ENCODE measurements at regions not wholly inside any gene's neighbourhood (a gene's known extent, or its start where the extent isn't known, plus 50 kb on each side); places are given as distances from the start of the nearest gene placed in this dataset.
A peak's percentile ranks its signal among the peaks of the same experiment; 100 is the strongest.

- Histone ChIP-seq H3K4me3 (ENCODE audit: low read depth, low read length) (no peak overlapping the region), H3K4me1 (ENCODE audit: control insufficient read depth, insufficient read depth, low read length) (peaks cover 45% of the 10 kb centered on the region), H3K27me3 (ENCODE audit: control insufficient read depth, insufficient read depth, low read length) (no peaks in the 10 kb centered on the region), H3K9ac (ENCODE audit: low read length) (peak overlapping the region; percentile 36), H3K36me3 (ENCODE audit: control insufficient read depth, insufficient read depth, low read length) (no peaks in the 10 kb centered on the region), H3K27ac (ENCODE audit: low read depth, low read length) (no peak overlapping the region), H3K9me3 (ENCODE audit: control insufficient read depth, insufficient read depth, low read depth, low read length) (peaks cover 13% of the 10 kb centered on the region; the same call in 1 of the 2 replicates)
Observed at GRCh38 chr7:118615-119391, 73.6 kb upstream of the FAM20C start.

- Histone ChIP-seq H3K27ac (ENCODE audit: low read depth, low read length) (no peak overlapping the region), H3K9me3 (ENCODE audit: control insufficient read depth, insufficient read depth, low read depth, low read length) (peaks cover 5% of the 10 kb centered on the region; the same call in 1 of the 2 replicates), H3K4me1 (ENCODE audit: control insufficient read depth, insufficient read depth, low read length) (peaks cover 45% of the 10 kb centered on the region), H3K36me3 (ENCODE audit: control insufficient read depth, insufficient read depth, low read length) (no peaks in the 10 kb centered on the region), H3K27me3 (ENCODE audit: control insufficient read depth, insufficient read depth, low read length) (no peaks in the 10 kb centered on the region), H3K9ac (ENCODE audit: low read length) (peak overlapping the region; percentile 39), H3K4me3 (ENCODE audit: low read depth, low read length) (no peak overlapping the region)
Observed at GRCh38 chr7:119392-120163, 72.8 kb upstream of the FAM20C start.

GRCh38 chr7:120164-120991, 72.0 kb upstream of the FAM20C start:
- no peak overlapping the region for H3K4me3 ChIP-seq (ENCODE audit: low read depth, low read length)
- H3K4me1 ChIP-seq (ENCODE audit: control insufficient read depth, insufficient read depth, low read length), result peaks cover 45% of the 10 kb centered on the region
- no peak overlapping the region for H3K27ac ChIP-seq (ENCODE audit: low read depth, low read length)
- no peak overlapping the region for H3K9ac ChIP-seq (ENCODE audit: low read length)
- no peaks in the 10 kb centered on the region for H3K27me3 ChIP-seq (ENCODE audit: control insufficient read depth, insufficient read depth, low read length)
- no peaks in the 10 kb centered on the region for H3K36me3 ChIP-seq (ENCODE audit: control insufficient read depth, insufficient read depth, low read length)
- peaks cover under 1% of the 10 kb centered on the region; the same call in 1 of the 2 replicates for H3K9me3 ChIP-seq (ENCODE audit: control insufficient read depth, insufficient read depth, low read depth, low read length)

GRCh38 chr7:121002-121785, 71.2 kb upstream of the FAM20C start:
- Histone ChIP-seq H3K4me1 (ENCODE audit: control insufficient read depth, insufficient read depth, low read length) (peaks cover 45% of the 10 kb centered on the region), H3K4me3 (ENCODE audit: low read depth, low read length) (peak overlapping the region; percentile 24; the same call in 1 of the 2 replicates), H3K9me3 (ENCODE audit: control insufficient read depth, insufficient read depth, low read depth, low read length) (no peaks in the 10 kb centered on the region), H3K36me3 (ENCODE audit: control insufficient read depth, insufficient read depth, low read length) (no peaks in the 10 kb centered on the region), H3K27me3 (ENCODE audit: control insufficient read depth, insufficient read depth, low read length) (no peaks in the 10 kb centered on the region), H3K9ac (ENCODE audit: low read length) (no peak overlapping the region), H3K27ac (ENCODE audit: low read depth, low read length) (no peak overlapping the region)

GRCh38 chr7:123237-123636, 69.1 kb upstream of the FAM20C start:
- H3K27ac ChIP-seq (ENCODE audit: low read depth, low read length), result no peak overlapping the region
- peaks cover 43% of the 10 kb centered on the region for H3K4me1 ChIP-seq (ENCODE audit: control insufficient read depth, insufficient read depth, low read length)
- H3K9ac ChIP-seq (ENCODE audit: low read length), result no peak overlapping the region
- no peak overlapping the region for H3K4me3 ChIP-seq (ENCODE audit: low read depth, low read length)
- H3K27me3 ChIP-seq (ENCODE audit: control insufficient read depth, insufficient read depth, low read length), result no peaks in the 10 kb centered on the region
- no peaks in the 10 kb centered on the region for H3K36me3 ChIP-seq (ENCODE audit: control insufficient read depth, insufficient read depth, low read length)
- no peaks in the 10 kb centered on the region for H3K9me3 ChIP-seq (ENCODE audit: control insufficient read depth, insufficient read depth, low read depth, low read length)

- Histone ChIP-seq H3K9ac (ENCODE audit: low read length) (no peak overlapping the region), H3K27me3 (ENCODE audit: control insufficient read depth, insufficient read depth, low read length) (no peaks in the 10 kb centered on the region), H3K4me3 (ENCODE audit: low read depth, low read length) (no peak overlapping the region), H3K4me1 (ENCODE audit: control insufficient read depth, insufficient read depth, low read length) (peaks cover 32% of the 10 kb centered on the region), H3K9me3 (ENCODE audit: control insufficient read depth, insufficient read depth, low read depth, low read length) (no peaks in the 10 kb centered on the region), H3K36me3 (ENCODE audit: control insufficient read depth, insufficient read depth, low read length) (no peaks in the 10 kb centered on the region), H3K27ac (ENCODE audit: low read depth, low read length) (no peak overlapping the region)
Observed at GRCh38 chr7:124130-124949, 68.0 kb upstream of the FAM20C start.

- H3K4me1 ChIP-seq (ENCODE audit: control insufficient read depth, insufficient read depth, low read length), result peaks cover 25% of the 10 kb centered on the region
- no peak overlapping the region for H3K4me3 ChIP-seq (ENCODE audit: low read depth, low read length)
- no peak overlapping the region for H3K9ac ChIP-seq (ENCODE audit: low read length)
- no peaks in the 10 kb centered on the region for H3K9me3 ChIP-seq (ENCODE audit: control insufficient read depth, insufficient read depth, low read depth, low read length)
- H3K27me3 ChIP-seq (ENCODE audit: control insufficient read depth, insufficient read depth, low read length), result no peaks in the 10 kb centered on the region
- no peak overlapping the region for H3K27ac ChIP-seq (ENCODE audit: low read depth, low read length)
- no peaks in the 10 kb centered on the region for H3K36me3 ChIP-seq (ENCODE audit: control insufficient read depth, insufficient read depth, low read length)
Observed at GRCh38 chr7:125061-125475, 67.3 kb upstream of the FAM20C start.

- H3K27ac ChIP-seq (ENCODE audit: low read depth, low read length), result no peak overlapping the region
- H3K4me1 ChIP-seq (ENCODE audit: control insufficient read depth, insufficient read depth, low read length), result peaks cover 19% of the 10 kb centered on the region
- H3K4me3 ChIP-seq (ENCODE audit: low read depth, low read length), result no peak overlapping the region
- H3K27me3 ChIP-seq (ENCODE audit: control insufficient read depth, insufficient read depth, low read length), result no peaks in the 10 kb centered on the region
- H3K36me3 ChIP-seq (ENCODE audit: control insufficient read depth, insufficient read depth, low read length), result no peaks in the 10 kb centered on the region
- H3K9ac ChIP-seq (ENCODE audit: low read length), result no peak overlapping the region
- H3K9me3 ChIP-seq (ENCODE audit: control insufficient read depth, insufficient read depth, low read depth, low read length), result no peaks in the 10 kb centered on the region
Observed at GRCh38 chr7:125661-126060, 66.7 kb upstream of the FAM20C start.

- no peaks in the 10 kb centered on the region for H3K27me3 ChIP-seq (ENCODE audit: control insufficient read depth, insufficient read depth, low read length)
- peaks cover 12% of the 10 kb centered on the region; the same call in 1 of the 2 replicates for H3K4me1 ChIP-seq (ENCODE audit: control insufficient read depth, insufficient read depth, low read length)
Observed at GRCh38 chr7:126368-126767, 66.0 kb upstream of the FAM20C start.

More at GRCh38 chr7:126368-126767, 66.0 kb upstream of the FAM20C start:
- Histone ChIP-seq H3K4me3 (ENCODE audit: low read depth, low read length) (no peak overlapping the region), H3K9me3 (ENCODE audit: control insufficient read depth, insufficient read depth, low read depth, low read length) (no peaks in the 10 kb centered on the region), H3K9ac (ENCODE audit: low read length) (no peak overlapping the region), H3K36me3 (ENCODE audit: control insufficient read depth, insufficient read depth, low read length) (no peaks in the 10 kb centered on the region), H3K27ac (ENCODE audit: low read depth, low read length) (no peak overlapping the region)

Data from HUES6 (cell line).